GM19328 (cell line): ENCODE measurements at regions not wholly inside any gene's neighbourhood (a gene's known extent, or its start where the extent isn't known, plus 50 kb on each side); places are given as distances from the start of the nearest gene placed in this dataset.

Source experiments
- ATAC-seq: cut with Tn5 transposase; IDR thresholded peaks from one replicate; pipeline ENCODE4 v1.9.1; 2021; ENCODE audit warnings: mild to moderate bottlenecking, moderate library complexity; ENCODE audit not compliant: unreplicated experiment

DNA sequence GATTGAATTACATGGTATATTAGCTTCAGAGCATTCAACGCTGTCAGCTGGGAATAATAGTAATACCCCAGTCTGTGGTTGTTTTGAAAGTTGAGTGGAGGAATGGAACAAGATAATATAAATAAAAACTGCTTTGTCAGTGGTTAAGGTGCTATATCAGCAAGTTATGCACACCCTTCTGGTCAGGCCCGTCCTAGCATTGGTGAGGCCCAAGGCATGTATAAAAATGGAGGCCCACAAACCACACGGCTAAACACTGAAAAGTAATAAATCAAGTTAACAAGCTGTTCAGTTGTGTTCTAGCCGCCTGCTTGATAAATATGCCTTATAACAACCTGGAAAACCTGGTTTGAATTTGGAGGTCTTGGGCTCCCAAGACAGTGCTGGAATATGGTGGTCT is 77.4 kb downstream of the PSMG1 start:
- ATAC-seq, result no peak

DNA sequence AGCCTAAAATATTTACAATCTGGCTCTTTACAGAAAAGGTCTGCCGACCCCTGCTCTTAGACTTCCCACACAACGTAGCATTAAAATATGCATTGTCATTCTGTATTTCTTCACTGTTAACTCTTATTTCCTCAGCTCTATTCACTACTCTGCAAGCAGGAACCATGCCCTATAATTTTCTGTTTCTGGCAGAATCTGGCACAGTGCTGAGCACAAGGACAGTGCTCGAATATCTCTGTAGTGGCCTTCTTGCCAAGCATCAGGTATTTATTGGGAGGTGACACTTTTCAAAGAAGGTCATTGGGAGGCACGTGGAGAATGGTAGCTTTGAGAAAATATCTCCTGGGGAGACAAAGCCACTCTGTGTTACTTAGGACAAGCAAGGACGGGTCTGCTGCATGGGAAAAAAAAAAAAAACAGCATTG is 77.9 kb downstream of the PSMG1 start:
- ATAC-seq, result no peak

DNA sequence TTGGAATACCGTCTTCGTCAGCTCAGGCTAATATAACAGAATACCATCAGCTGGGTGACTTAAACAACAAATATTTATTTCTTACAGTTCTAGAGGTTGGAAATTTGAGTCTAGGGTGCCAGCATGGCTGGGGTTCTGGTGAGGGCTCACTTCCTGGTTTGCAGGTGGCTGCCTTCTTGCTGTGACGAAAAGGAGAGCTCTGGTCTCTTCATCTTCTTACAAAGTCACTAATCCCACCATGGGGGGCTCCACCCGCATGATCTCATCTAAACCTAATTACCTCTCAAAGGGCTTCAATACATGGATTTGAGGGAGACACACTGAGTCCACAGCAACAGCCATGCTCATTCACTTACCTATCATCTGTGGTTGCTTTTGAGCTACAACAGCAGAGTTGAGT is 78.3 kb downstream of the PSMG1 start:
- no peak for ATAC-seq

DNA sequence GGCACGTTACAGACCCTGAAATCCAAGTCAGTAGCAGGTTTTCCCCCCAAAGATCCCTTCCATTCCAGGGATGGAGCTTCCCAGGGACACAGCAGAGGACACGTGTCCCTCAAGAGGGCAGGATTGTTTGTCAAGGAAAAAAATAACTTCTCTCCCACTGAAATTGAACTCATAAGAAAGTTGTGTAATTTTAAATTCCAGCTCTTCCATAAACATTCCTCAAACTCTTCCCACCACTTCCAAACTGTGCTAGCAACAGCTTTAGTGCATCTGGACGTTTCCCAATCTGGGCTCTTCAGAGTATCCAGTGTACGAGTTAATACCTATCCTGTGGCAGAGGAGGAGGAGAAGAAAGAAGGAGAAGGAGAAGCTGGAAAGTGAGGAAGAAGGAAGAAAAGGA is 79.6 kb downstream of the PSMG1 start:
- no peak for ATAC-seq

DNA sequence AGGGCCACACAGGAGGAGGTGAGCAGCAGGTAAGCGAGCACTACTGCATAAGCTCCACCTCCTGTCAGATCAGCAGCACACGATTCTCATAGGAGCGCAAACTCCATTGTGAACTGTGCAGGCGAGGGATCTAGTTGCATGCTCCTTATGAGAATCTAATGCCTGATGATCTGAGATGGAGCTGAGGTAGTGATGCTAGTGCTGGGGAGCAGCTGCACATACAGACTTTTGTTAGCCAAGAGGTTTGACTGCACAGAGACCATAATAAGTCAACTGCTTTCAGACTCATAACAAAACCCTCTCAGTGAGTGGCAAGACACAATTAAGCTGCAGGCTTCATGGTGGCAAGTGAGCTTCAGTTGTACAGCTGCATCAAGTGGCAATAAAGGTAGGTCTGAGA is 83.4 kb downstream of the PSMG1 start:
- ATAC-seq, result no peak

DNA sequence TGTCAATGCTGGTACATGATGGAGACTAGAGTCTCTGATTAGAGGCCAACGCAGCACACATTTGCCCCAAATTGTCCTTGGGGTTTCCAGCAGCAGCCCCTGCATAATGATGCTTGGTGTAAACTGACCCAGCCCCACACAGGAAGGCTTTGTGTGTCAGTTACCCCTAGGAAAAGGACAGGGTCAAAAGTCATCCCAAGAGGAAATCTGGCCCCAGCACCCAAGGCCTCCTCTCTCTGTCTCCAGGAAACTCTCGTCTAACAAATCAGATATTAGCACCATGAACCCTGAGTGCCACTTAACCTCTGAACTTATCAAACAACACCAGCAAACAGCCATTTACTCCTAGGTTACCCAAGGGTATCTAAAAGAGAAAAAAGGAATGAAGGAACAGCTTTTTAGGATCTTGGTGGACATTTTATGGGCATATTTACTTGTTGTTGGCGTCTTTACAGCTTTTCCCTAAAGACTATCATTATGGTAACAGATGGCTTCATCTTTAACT is 84.5 kb downstream of the PSMG1 start:
- no peak for ATAC-seq

DNA sequence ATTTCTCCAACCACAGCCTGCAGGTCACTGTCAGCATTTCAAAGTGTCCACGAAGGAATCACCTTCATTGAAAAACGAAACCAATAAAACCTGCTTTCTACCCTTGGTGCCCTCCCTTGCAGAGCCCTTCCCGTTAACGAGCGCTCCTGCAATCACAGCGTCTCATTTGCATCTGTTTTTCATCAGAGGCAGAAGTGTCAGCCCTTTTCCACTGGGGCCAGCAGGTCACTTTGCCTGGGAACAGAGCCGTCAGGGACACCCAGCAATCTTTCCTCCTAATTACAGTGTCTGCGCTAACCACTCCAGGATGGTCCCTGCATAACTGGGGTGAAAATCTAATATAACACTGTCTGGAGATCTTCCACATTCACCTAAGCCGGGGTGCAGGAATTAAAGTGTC is 85.3 kb downstream of the PSMG1 start:
- no peak for ATAC-seq

DNA sequence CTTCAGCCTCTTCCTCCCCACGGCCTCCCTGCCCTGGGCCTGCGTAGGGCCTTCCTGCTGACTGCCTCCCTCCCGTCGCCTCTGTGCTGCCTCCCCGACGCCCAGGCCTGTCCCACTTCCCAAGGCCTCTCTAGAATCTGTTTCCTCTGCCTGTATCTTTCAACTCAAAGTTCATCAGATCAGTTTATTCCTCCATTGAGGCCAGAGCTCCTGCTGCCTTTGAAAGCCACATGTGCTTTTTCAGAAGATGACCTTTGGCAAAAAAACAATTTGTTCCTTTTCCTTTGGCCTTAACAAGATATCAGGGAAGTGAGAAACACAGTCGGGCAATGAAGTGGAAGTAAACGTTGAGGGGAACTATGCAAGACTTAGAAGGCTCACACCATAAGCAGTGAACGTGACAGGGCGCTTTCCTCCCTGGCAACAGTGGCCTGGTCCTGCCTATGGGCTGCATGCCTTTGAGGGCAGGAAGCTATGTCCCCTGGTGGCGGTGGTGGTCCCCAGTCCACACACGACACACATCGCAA is 85.9 kb downstream of the PSMG1 start:
- ATAC-seq, result no peak

DNA sequence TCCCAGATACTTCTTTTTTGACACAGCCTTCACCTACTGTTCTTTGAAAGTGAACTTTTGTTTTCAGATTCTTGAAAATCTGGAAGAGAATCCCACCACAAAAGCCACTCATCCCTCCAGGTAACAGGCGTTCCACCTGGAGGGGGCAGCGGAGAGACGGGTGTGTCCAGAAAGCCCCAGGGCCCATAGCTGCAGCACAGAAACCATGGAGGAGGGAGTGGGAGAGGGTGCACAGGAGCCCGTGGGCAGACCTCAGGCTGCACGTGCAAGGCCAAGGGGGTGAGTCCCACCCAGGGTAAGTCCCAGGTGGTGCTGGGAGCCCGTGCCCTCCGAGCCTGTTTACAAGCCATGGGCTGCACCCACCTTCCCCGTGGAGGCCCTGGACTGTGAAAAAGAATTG is 86.5 kb downstream of the PSMG1 start:
- no peak for ATAC-seq

DNA sequence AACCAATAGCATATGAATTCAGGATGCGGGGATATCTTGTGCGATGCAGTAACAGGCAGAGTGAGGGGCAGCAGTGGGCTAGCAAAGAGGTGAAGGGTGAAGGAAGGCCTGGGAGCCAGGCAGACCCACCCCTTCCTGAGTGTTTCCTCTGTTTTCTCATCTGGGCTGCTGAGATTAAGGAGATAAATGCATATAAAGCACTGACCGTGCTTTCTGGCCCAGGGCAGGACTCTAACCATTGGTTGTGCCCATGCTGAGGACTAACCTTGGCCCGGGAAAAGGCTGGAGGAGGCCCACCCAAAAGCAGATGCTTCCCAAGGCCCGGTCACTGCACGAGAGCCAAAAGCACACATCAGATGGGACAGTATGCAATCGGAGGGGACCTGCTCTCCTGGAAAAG is 87.6 kb downstream of the PSMG1 start:
- ATAC-seq, result no peak

DNA sequence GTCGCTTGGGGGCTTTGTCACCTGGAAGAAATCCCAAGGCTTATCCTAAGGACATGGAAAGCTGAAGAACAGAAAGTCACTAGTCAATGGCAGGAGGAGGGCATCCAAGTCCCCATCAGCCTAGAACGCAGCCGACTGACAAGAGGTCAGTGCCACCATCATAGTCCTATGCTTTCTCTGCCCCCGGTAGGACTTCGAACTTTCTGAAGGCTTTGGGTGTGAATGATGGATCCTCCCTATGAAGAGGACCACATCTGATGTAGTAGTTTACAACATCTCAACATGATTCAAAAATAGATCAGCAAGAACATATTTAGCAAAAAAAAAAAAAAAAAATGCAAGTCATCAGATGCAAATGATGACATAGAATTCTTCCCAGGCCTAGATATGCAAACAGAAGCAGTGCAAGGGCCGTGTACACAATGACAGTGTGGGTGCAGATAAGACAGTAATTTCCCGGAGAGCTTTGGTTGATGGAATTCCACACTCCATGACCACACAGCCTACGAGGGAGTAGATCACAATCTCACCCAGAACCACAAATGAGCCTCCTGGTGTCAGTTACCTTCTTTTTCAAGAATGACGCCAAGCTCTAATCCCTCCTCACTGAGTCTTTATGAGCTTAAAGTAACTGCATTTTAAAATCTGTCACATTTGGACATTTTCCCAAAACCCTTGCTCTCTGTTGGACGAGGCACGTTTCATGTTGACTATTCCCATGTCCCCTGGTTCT is 88.2 kb downstream of the PSMG1 start:
- ATAC-seq, result no peak

DNA sequence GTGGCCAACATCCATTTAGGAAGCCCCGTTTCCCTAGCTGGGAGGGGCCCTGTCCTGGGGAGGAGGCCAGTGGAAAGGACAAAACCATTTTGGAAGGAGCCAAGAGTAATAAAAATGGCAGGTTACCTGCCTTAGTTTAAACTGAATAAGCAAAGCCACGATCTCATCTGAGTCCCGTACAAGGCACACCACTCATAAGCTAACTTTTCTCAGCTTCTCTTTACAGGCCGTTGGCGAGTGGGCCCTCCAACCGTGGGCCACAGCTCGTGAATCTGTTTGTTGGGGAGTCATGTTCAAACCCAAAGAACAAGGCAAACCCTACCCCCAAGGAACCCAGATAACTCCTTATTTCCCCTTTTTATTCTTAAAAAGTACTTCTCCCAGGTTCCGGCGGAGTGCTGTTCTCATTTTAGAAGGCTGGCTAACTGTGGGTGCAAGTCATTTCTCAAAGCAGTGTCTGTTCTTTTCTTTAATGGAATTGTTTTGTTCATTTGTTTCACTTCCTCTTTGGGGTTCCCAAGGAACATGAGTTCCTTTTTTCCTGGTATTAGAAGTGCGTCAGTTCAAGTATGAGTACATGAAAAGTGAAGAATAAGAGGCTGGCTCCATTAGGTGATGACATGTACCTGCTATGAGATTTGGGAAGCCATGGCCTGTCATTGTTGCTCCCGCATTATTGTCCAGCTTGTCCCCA is 89.0 kb downstream of the PSMG1 start:
- ATAC-seq, result no peak

DNA sequence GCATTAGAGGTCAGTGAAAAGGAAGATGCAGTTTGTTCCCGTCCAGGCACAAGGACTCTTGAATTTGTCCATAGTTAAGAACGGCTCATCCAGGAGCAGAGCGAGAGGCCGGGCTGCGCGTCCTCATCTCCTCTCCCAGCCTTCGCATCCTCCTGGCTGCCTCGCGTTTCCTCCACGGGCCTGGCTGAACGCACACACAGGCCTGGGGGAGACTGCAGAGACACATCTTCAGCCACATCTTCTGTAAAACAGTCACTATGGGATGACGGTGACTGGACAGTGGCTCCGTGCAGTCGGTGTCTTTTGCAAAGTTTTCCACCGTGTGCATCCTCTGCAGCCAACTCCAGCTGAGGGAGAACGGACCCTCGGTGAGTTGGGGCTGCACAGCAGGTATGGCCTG is 89.7 kb downstream of the PSMG1 start:
- ATAC-seq, result no peak

DNA sequence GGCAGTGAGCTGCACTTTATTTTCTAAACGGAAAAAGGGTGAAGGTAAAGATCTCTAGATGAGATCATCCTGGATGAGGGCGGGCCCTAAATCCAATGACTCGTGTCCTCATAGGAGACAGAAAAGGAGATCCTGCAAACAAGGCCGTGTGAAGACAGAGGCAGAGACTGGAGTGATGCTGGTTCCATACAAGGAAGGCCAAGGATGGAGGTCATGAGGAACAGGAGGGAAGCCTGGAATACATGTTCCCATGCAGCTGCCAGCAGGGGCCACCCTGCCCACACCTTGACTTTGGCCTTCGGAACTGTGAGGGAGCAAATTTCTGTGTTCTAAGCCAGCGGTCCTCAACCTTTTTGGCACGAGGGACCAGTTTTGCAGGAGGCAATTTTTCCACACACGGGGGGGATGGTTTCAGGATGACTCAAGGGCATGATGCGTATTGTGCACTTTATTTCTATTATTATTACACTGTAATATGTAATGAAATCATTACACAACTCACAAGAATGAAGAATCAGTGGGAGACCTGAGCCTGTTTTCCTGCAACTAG is 94.3 kb downstream of the PSMG1 start:
- no peak for ATAC-seq

DNA sequence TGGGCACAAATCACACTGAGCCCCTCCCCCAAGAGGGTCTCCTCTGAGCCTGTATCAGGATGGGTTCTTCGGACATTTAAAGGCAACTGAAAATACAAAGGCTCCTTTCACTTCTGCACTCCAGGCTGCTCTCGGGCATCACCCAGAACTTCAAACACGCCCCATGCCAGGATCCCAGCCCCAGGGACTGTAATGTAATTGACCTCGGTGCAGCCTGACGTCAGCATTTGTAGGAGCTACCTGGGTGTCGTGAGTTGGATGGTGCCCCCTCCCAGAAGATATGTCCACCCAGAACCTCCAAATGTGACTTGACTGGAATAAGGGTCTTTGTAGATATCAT is 95.2 kb downstream of the PSMG1 start:
- no peak for ATAC-seq

DNA sequence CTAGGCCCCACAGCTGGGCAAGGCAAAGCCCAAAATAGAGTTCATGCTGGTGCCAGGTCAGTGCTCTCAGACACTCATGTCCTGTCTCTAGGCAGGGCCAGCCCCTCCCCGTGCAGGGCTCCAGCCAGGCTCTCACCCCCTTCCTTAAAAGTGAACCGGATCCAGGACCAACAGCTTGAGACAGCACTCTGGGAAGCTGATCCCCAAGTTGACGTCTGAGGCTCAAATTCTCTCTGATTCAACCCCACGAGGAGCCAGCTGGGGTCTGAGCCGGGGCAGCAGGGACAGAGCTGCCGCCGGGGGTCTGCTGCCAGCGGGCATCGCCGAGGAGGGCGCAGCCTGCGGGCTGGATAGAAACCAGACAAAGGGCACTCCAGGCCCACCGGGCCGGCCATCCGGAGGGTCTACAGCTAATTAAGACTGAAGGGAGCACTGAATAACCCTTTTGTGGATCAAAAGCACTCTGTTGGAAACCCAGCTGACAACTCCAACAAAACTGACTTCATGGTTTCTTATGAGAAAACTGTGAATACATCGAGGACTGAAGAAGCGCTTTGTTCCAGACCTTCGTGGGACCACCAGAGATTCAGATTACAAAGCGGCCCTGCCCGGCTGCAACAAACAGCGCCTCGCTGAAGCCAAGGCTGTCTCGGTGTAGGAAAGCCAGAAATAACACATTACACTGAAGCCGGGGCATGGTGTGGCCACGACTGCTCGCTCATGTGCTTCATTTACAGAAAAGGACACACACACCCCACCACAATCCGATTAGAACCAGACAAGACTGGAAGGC is 95.8 kb downstream of the PSMG1 start:
- ATAC-seq, result no peak

DNA sequence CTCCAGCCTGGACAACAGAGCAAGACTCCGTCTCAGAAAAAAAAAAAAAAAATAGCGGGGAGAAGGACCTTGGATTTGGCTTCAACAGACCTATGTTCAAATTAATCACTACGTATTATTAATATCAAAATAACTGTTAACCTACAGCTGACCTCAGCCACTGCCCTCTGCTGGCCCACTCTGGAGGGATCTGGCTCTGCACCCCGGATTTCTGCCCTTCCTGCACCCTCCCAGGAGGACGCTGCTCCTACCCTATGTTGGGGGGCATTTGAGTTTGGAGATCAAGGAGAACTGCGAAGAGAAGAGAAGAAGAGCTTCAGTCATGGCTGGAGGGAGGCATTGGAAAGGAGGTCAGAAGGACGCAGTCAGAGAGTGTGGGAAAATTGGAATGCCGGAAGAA is 96.7 kb downstream of the PSMG1 start:
- no peak for ATAC-seq

DNA sequence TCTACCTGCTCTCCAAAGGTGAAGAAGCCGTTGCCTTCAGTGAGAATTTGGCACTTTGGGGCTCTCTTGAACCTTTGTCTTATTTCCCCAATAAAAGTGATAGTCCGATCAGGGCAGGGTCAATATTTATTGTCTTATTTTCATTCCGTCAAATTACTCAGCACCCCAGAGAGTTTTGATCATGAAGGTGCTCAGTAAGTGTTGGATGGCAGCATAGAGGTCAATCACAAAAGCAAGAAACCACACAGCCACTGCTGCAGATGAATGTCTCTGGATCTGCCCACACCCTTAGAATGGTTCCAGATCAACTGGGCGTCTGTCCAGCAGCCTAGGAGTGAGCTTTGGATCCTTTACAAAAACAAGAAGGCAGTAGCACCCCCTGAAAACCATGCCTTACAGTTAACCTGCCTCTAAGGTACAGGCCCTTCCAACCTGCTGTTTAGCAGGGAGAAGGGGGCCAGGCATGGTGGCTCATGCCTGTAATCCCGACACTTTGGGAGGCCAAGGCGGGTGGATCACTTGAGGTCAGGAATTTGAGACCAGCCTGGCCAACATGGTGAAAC is 97.3 kb downstream of the PSMG1 start:
- ATAC-seq, result no peak

DNA sequence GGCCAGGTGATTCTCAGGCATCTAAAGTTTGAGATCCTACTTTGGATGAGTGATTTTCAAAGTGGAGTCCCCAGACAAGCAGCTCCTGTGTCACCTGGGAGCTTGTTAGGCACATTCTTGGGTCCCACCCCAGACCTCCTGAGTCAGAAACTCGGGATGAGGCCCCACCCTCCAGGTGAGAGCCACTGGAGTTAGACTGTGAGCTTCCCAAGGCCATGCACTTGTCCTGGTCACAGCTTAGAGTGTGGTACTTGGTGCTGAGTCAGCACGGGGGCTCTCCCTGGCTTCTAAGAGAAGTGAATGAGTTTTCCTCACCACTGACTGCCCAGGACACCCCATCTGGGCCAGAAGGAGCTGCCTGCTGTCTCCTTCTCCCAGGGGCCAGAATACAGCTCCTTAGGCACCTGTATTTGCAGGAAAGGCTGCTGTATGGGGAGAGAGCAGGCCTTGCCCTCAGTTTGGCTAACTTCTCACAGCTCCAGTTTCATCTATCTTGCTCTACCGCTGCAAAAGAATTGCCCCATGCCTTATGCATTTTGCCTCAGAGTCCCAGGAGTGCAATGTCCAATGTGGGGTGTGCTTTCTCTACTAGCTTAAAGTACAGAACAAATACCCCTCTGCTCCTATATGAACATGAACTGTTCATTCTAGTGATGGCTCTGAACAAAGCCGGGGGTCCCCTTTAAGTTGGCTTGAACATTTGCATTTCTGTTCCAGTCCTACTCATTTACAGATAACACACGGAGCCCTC is 98.1 kb downstream of the PSMG1 start:
- no peak for ATAC-seq

DNA sequence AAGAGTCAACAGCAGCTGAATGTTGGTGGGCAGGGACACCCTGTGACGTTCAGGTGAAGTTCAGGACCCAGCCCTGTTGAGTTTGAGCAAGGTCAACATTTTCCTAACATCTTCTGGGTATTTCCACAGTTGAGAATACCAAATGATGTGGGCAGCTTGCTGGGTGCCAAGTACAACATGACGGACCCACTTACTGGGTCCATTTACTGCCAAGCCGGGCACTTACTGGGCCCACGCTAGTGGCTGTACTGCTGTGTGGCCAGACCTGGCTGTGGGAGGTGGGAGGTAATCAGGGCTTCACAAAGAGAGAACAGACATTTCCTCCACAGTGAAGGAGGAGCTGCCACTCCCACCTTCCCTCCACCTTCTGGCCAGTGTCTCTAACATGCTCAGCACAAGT is 99.2 kb downstream of the PSMG1 start:
- ATAC-seq, result no peak
